Peyer's patch (tissue), 4 donors: ENCODE measurements at regions not wholly inside any gene's neighbourhood (a gene's known extent, or its start where the extent isn't known, plus 50 kb on each side); places are given as distances from the start of the nearest gene placed in this dataset.

Source experiments
- POLR2A ChIP-seq, 2 donors: fragments of 450-650 bp; IDR thresholded peaks; one replicate each; pipeline ENCODE4 v1.5.1; 2017; ENCODE audit warnings: antibody characterized with exemption in 2 of 2, mild to moderate bottlenecking in 2 of 2, moderate library complexity in 2 of 2
- TF ChIP-seq, protein P1 (sequence below), 6 experiments: fragments of 450-650 bp in 4 of 6; fragments of 200-600 bp in 2 of 6; sonication (generic) in 1 of 6; IDR thresholded peaks; one replicate each; pipeline ENCODE4 v1.5.1; 2017 to 2019; ENCODE audit warnings: antibody characterized with exemption in 6 of 6, mild to moderate bottlenecking in 3 of 6, moderate library complexity in 1 of 6

DNA sequence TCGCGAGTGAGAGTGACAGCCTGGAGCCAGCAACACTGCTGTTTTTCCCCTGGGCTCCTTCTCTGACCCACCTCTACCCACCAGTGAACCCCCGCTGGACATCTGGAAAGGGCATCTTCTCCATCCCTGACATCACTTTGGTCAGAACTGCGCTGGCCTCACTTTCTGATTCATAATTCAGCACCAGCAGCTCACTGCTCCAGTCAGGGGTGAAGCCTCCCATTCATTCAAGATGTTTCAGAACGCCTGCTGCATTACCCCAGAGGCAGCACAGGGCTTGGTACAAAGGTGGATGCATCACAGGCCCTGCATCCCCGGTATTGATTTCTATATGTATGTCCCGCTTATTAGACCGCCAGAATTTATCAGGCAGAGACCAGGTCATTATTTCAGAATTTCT lies 182.8 kb upstream of the TSHZ3 start:
- TF ChIP-seq, protein P1, sequence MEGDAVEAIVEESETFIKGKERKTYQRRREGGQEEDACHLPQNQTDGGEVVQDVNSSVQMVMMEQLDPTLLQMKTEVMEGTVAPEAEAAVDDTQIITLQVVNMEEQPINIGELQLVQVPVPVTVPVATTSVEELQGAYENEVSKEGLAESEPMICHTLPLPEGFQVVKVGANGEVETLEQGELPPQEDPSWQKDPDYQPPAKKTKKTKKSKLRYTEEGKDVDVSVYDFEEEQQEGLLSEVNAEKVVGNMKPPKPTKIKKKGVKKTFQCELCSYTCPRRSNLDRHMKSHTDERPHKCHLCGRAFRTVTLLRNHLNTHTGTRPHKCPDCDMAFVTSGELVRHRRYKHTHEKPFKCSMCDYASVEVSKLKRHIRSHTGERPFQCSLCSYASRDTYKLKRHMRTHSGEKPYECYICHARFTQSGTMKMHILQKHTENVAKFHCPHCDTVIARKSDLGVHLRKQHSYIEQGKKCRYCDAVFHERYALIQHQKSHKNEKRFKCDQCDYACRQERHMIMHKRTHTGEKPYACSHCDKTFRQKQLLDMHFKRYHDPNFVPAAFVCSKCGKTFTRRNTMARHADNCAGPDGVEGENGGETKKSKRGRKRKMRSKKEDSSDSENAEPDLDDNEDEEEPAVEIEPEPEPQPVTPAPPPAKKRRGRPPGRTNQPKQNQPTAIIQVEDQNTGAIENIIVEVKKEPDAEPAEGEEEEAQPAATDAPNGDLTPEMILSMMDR (IDR thresholded peaks at IDR 0.05): no peak
- no peak for TF ChIP-seq POLR2A (IDR thresholded peaks at IDR 0.05)
